Hepatic stellate cell (primary cell): ENCODE measurements at regions not wholly inside any gene's neighbourhood (a gene's known extent, or its start where the extent isn't known, plus 50 kb on each side); places are given as distances from the start of the nearest gene placed in this dataset.
A peak's percentile ranks its signal among the peaks of the same experiment; 100 is the strongest.
"Not testable (repeated sequence)": the region's sequence is repeated elsewhere in the genome, so short reads cannot be mapped to it uniquely, and the experiment has no call there.

Experiments used
- DNase-seq: peaks from one replicate; pipeline ENCODE4 v3.0.0; 2011; ENCODE audit warnings: low spot score

DNA sequence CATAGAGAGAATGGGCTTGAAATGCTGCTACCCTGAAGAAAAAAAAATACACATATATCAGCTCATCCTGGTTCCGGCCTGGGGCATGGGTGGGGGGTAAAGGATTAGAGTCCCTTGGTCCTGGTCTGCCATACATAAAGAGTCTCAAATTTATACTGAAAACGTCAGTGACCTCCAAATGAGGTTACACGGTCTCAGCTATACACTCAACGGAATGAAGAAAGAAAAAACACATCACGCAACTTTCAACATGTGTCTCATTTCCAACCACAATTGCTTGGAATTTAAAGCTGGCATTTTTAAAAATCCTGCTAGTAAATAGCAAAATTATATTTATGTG is 612.8 kb downstream of the MCTP2 start:
- no peak for DNase-seq

- peak; percentile 16 for DNase-seq
Observed at GRCh38 chr15:94844538-94845389, 613.4 kb downstream of the MCTP2 start.

- DNase-seq: no peak
Observed at GRCh38 chr15:94845390-94845716, 614.0 kb downstream of the MCTP2 start.

DNA sequence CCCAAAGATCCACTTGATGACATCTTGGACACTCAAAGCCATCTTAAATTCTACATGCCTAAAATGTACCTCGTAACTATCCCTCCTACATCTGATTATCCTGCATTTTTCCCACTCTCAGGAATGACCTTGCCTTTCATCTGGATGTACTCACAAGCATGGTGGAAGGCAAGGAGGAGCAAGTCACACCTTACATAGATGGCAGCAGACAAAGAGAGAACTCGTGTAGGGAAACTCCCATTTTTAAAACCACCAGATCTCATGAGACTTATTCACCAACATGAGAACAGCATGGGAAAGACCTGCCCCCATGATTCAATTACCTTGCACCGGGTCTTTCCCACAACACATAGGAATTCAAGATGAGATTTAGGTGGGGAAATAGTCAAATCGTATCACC is 616.0 kb downstream of the MCTP2 start:
- no peak for DNase-seq

DNA sequence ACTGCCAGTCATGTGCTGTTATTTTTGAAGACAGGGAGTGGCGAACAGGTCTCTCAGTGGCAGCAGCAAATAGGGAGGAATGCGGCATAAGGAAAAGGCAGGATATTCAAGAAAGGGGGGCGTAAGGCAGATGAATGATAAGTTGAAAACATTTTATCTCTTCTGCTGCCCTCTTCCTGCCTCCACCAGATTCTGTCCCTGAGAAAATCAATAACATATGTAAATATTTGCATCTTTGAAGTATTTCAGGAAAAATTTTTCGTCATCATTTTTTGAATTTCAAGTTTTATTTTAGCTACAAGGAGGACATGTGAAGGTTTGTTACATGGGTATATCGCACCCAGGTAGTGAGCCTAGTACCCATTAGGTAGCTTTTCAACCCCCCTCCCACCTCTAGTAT is 616.7 kb downstream of the MCTP2 start:
- no peak for DNase-seq

DNA sequence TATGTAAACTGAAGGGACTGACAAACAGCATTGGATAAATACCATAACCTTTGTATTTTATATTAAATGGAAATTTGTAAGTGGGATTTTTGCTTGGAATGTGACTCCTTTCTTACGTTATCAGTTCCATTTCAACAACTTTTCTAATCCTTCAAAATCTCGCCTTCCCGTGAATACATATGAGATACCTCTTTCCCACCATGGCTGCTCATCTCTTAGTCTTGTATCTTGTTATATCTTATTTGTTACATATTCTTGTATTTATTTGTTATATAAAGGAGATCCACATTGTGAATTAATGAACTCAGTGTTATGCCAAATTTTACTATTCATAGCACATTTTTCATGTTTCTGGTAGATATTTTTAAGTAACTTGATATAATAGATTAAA is 623.7 kb downstream of the MCTP2 start:
- DNase-seq: no peak

- DNase-seq: no peak
Observed at GRCh38 chr15:94855409-94856266, 624.3 kb downstream of the MCTP2 start.

- no peak for DNase-seq
Observed at GRCh38 chr15:94856267-94856854, 625.0 kb downstream of the MCTP2 start.

- no peak for DNase-seq
Observed at GRCh38 chr15:94857466-94857865, 626.1 kb downstream of the MCTP2 start.

- no peak for DNase-seq
Observed at GRCh38 chr15:94858011-94858410, 626.6 kb downstream of the MCTP2 start.

- no peak for DNase-seq
Observed at GRCh38 chr15:94858449-94858848, 627.1 kb downstream of the MCTP2 start.

DNA sequence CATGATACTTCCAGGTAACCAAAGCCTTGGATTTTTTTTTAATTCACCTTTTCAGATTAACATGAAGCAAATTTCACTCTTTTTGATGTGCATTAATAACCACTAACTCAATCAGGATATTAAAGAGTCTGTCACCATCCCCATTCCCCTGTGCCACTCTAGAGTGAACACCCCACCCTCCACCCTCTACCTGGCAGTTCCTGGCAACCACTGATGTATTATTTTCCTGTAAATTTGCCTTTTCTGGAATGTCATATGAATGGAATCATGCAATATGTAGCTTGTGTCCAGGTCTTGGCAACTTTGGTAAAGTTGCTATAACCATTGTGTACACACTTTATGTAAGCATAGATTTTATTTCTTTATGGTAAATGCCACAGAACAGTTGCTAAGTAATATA is 627.6 kb downstream of the MCTP2 start:
- DNase-seq: no peak

GRCh38 chr15:94864600-94864999 is 633.2 kb downstream of the MCTP2 start:
- DNase-seq: no peak

- DNase-seq: not testable (repeated sequence)
Observed at GRCh38 chr15:94868265-94868664, 636.9 kb downstream of the MCTP2 start.

DNA sequence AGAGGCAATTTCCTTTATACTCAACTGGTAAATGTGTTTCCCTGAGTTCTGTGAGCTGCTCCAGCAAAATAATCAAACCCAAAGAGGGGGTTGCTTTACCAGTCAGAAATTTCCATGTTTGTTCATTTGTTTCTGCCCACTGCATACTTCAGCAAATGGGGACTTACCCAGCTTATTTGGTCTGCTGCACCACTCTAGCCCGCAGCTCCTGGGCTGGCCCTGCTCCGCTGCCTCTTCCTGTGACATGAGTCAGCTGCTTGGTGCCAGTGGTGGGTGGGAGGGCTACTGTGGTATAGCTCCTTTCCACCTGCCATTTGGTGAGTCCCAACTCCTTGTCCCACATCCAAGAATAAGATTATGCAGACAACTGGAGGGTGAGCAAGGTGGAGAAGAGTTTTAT is 644.2 kb downstream of the MCTP2 start:
- DNase-seq: no peak

DNA sequence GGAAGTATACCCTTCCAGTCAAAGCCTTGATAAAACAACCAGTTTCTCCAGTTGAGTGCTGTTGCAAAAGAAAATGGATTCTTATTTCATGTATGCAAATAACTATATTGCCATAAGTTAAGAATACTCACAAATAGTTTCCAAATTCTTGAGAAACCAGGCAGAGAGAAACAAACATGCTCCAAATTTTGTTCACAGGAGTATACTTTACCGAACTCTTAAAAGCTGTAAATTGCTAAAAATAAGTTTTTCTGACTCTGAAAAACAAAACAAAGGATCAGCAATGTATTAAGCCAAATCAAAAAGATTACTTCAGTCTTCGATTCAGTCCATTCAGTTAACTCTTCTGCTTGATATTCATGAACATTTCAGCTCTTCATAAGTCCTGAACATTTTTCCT is 646.5 kb downstream of the MCTP2 start:
- no peak for DNase-seq

DNA sequence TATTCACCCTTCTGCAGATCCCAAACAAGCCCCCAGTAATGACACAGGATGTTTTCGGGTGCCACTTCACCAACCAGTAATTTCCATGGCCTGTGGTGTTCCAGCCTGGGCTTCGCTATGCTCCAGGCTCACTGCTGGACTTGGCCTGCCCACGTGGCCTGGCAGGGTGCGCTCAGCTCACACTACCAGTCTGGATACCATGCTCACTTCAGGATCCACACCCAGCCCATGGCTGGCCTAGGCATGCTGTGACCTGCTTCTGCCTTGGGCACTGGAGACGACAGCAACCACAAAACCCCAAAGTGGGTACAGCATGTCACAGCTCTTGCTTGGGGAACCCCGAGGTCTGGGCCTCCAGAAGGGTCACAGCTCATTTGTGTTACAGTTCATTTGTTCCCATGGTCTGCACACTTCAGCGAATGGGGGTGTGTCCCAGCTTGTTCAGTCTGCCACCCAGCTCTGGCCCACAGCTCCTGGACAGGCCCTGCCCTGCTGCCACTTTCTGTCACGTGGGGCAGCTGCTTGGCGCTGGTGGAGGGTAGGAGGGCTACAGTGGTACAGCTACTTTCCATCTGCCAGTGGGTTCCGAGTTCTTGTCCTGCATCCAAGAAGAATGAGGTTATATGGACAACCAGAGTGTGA is 650.8 kb downstream of the MCTP2 start:
- DNase-seq: no peak

GRCh38 chr15:94887391-94887790 is 656.0 kb downstream of the MCTP2 start:
- DNase-seq: no peak

DNA sequence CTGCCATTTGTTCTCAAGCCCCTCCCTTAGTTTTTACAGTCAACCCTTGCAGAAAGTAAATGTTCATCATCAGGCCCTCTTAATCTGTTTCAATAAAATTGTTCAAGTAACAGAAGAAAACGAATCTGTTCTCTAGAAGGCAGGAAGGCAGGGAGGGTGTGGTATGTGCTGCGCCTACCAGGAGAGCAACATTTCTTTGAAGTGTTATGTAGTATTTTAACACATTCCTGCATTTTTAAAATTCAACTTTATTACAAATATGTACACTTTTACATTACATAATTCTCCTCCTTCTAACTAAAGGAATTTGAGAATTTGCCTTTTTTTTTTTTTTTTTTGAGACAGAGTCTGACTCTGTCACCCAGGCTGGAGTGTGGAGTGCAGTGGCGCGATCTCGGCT is 657.8 kb downstream of the MCTP2 start:
- no peak for DNase-seq

GRCh38 chr15:94893091-94893490 is 661.7 kb downstream of the MCTP2 start:
- DNase-seq: no peak

DNA sequence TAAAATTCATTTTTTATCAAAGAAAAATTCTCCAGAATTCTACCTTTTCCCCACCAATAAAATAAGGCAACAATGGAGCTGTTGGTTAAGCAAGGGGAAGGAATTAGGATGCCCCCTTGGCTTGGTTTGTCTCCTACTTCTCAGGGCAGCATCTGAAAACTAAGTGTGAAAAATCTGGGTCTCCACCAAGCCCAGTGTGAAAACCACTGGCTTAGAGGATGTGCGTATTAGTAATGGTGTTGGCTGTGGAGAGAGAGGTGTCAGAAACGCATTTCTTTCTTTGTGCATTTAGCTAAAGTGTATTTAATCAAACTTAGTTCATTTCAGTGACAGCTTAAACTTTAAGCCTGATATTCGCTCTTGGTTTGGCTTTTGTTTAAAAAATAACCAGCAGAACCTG is 662.7 kb downstream of the MCTP2 start:
- DNase-seq: no peak

- DNase-seq: no peak
Observed at GRCh38 chr15:94909510-94909909, 678.1 kb downstream of the MCTP2 start.

- no peak for DNase-seq
Observed at GRCh38 chr15:94910166-94910565, 678.8 kb downstream of the MCTP2 start.
